ENCODE measurements at regions not wholly inside any gene's neighbourhood (a gene's known extent, or its start where the extent isn't known, plus 50 kb on each side); places are given as distances from the start of the nearest gene placed in this dataset.
A peak's percentile ranks its signal among the peaks of the same experiment; 100 is the strongest.

DNA sequence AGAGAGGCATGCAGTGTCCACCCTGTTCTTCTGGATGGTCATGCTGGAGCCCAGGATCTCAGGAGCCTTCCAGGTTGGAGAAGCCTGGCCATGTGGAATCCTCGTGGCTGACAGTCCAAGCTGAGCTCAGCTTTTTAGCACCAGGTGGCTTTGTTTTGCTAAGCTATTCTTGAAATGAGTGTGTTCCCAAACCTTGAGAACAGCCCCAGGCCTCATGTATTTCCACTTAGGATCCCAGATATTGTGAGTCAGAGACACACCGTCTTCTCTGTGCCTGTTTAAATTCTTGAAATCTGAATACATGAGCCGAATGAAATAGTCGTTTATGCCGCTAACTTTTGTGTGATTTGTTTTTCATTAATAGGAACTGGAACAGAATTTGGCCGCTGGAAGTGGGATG is 61.2 kb downstream of the IRX2 start:
- peaks cover 3% of the 10 kb centered on the region for H3K9me3 ChIP-seq (ENCODE audit: insufficient read depth, low read length, severe bottlenecking)
- H4K20me1 ChIP-seq (ENCODE audit: insufficient read depth, low read length): no peaks in the 10 kb centered on the region
- H3K79me2 ChIP-seq (ENCODE audit: insufficient read depth, low read length): no peaks in the 10 kb centered on the region
- ATAC-seq (ENCODE audit: insufficient read depth, low read depth): no peak
- H2AFZ ChIP-seq (ENCODE audit: low read depth, low read length): no peak overlapping the region
- H3K4me3 ChIP-seq (ENCODE audit: low read depth in 1 of 2, low read length in 2 of 2): no peak overlapping the region
- H3K4me2 ChIP-seq (ENCODE audit: insufficient read depth, low read length): no peak overlapping the region
- DNase-seq: no peak
- no peaks in the 10 kb centered on the region for H3K4me1 ChIP-seq (ENCODE audit: insufficient read depth, low read length)
- H3K36me3 ChIP-seq (ENCODE audit: insufficient read depth, low read length): no peaks in the 10 kb centered on the region
- H3K9ac ChIP-seq (ENCODE audit: low read depth, low read length): no peak overlapping the region
- TF ChIP-seq, protein P1, sequence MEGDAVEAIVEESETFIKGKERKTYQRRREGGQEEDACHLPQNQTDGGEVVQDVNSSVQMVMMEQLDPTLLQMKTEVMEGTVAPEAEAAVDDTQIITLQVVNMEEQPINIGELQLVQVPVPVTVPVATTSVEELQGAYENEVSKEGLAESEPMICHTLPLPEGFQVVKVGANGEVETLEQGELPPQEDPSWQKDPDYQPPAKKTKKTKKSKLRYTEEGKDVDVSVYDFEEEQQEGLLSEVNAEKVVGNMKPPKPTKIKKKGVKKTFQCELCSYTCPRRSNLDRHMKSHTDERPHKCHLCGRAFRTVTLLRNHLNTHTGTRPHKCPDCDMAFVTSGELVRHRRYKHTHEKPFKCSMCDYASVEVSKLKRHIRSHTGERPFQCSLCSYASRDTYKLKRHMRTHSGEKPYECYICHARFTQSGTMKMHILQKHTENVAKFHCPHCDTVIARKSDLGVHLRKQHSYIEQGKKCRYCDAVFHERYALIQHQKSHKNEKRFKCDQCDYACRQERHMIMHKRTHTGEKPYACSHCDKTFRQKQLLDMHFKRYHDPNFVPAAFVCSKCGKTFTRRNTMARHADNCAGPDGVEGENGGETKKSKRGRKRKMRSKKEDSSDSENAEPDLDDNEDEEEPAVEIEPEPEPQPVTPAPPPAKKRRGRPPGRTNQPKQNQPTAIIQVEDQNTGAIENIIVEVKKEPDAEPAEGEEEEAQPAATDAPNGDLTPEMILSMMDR (IDR thresholded peaks at IDR 0.05; ENCODE audit: borderline replicate concordance, extremely low read depth, low read length, poor library complexity, severe bottlenecking): no peak
- no peak for TF ChIP-seq EZH2 (IDR thresholded peaks at IDR 0.05; ENCODE audit: borderline replicate concordance, low read depth, low read length, severe bottlenecking)
- H3K27me3 ChIP-seq (ENCODE audit: insufficient read depth, low read length, poor library complexity): no peaks in the 10 kb centered on the region
- H3K27ac ChIP-seq (ENCODE audit: low read length): no peak overlapping the region

GRCh38 chr5:2688586-2688985 is 62.9 kb downstream of the IRX2 start:
- no peaks in the 10 kb centered on the region for H4K20me1 ChIP-seq (ENCODE audit: insufficient read depth, low read length)
- no peak overlapping the region for H3K9ac ChIP-seq (ENCODE audit: low read depth, low read length)
- DNase-seq (no peak), ATAC-seq (ENCODE audit: insufficient read depth, low read depth) (no peak)
- H3K9me3 ChIP-seq (ENCODE audit: insufficient read depth, low read length, severe bottlenecking): peaks cover 3% of the 10 kb centered on the region
- no peaks in the 10 kb centered on the region for H3K4me1 ChIP-seq (ENCODE audit: insufficient read depth, low read length)
- no peaks in the 10 kb centered on the region for H3K79me2 ChIP-seq (ENCODE audit: insufficient read depth, low read length)
- TF ChIP-seq, protein P1 (IDR thresholded peaks at IDR 0.05; ENCODE audit: borderline replicate concordance, extremely low read depth, low read length, poor library complexity, severe bottlenecking): no peak
- TF ChIP-seq EZH2 (IDR thresholded peaks at IDR 0.05; ENCODE audit: borderline replicate concordance, low read depth, low read length, severe bottlenecking): no peak
- no peak overlapping the region for H2AFZ ChIP-seq (ENCODE audit: low read depth, low read length)
- H3K27me3 ChIP-seq (ENCODE audit: insufficient read depth, low read length, poor library complexity): no peaks in the 10 kb centered on the region
- no peaks in the 10 kb centered on the region for H3K36me3 ChIP-seq (ENCODE audit: insufficient read depth, low read length)
- no peak overlapping the region for H3K4me2 ChIP-seq (ENCODE audit: insufficient read depth, low read length)
- H3K4me3 ChIP-seq (ENCODE audit: low read depth in 1 of 2, low read length in 2 of 2): no peak overlapping the region
- no peak overlapping the region for H3K27ac ChIP-seq (ENCODE audit: low read length)

GRCh38 chr5:2687746-2688145 is 63.7 kb downstream of the IRX2 start:
- Histone ChIP-seq H3K27me3 (ENCODE audit: insufficient read depth, low read length, poor library complexity) (no peaks in the 10 kb centered on the region), H3K27ac (ENCODE audit: low read length) (no peak overlapping the region), H4K20me1 (ENCODE audit: insufficient read depth, low read length) (no peaks in the 10 kb centered on the region), H3K4me1 (ENCODE audit: insufficient read depth, low read length) (no peaks in the 10 kb centered on the region), H3K4me2 (ENCODE audit: insufficient read depth, low read length) (no peak overlapping the region), H3K36me3 (ENCODE audit: insufficient read depth, low read length) (no peaks in the 10 kb centered on the region), H3K79me2 (ENCODE audit: insufficient read depth, low read length) (no peaks in the 10 kb centered on the region), H3K9me3 (ENCODE audit: insufficient read depth, low read length, severe bottlenecking) (peaks cover 3% of the 10 kb centered on the region), H3K9ac (ENCODE audit: low read depth, low read length) (no peak overlapping the region), H2AFZ (ENCODE audit: low read depth, low read length) (no peak overlapping the region), H3K4me3 (ENCODE audit: low read depth in 1 of 2, low read length in 2 of 2) (no peak overlapping the region)
- DNase-seq (peak; percentile 14), ATAC-seq (ENCODE audit: insufficient read depth, low read depth) (peak; percentile 48; the same call in 1 of the 3 replicates)
- TF ChIP-seq EZH2 (IDR thresholded peaks at IDR 0.05; ENCODE audit: borderline replicate concordance, low read depth, low read length, severe bottlenecking): no peak
- TF ChIP-seq, protein P1 (IDR thresholded peaks at IDR 0.05; ENCODE audit: borderline replicate concordance, extremely low read depth, low read length, poor library complexity, severe bottlenecking): no peak

Measured in DND-41 (cell line).